Heart left ventricle (tissue), 16 donors: ENCODE measurements at regions not wholly inside any gene's neighbourhood (a gene's known extent, or its start where the extent isn't known, plus 50 kb on each side); places are given as distances from the start of the nearest gene placed in this dataset.

Experiments
- ATAC-seq, 4 donors: fragments of 200-7000 bp; cut with Tn5 transposase; one replicate each; pipeline ENCODE4 v1.9.1; 2020 to 2022; ENCODE audit warnings: moderate library complexity in 4 of 4, mild to moderate bottlenecking in 3 of 4, moderate number of reproducible peaks in 1 of 4
- DNase-seq, 5 donors: peaks; one replicate each; pipeline ENCODE4 v3.0.0-alpha.2; 2020
- H3K27ac ChIP-seq, 12 donors: fragments of 200-600 bp; sonication (generic) in 4 of 12; one replicate each; pipeline versions ENCODE4 v1.5.0 to v1.8.0; 2016 to 2022; ENCODE audit warnings: mild to moderate bottlenecking in 2 of 12
- H3K27me3 ChIP-seq, 9 donors: fragments of 200-600 bp; sonication (generic) in 2 of 9; one replicate each; pipeline versions ENCODE4 v1.5.1 to v1.8.0; 2016 to 2022; ENCODE audit warnings: mild to moderate bottlenecking in 3 of 9
- H3K36me3 ChIP-seq, 9 donors: fragments of 200-600 bp; sonication (generic) in 2 of 9; one replicate each; pipeline versions ENCODE4 v1.5.0 to v1.8.0; 2018 to 2022; ENCODE audit warnings: mild to moderate bottlenecking in 2 of 9
- H3K4me1 ChIP-seq, 12 donors: fragments of 200-600 bp; sonication (generic) in 4 of 12; one replicate each; pipeline versions ENCODE4 v1.5.0 to v1.8.0; 2016 to 2022; ENCODE audit warnings: mild to moderate bottlenecking in 3 of 12
- H3K4me3 ChIP-seq, 12 donors: fragments of 200-600 bp; sonication (generic) in 4 of 12; one replicate each; pipeline versions ENCODE4 v1.5.0 to v1.8.0; 2017 to 2022; ENCODE audit warnings: mild to moderate bottlenecking in 9 of 12, moderate library complexity in 4 of 12
- H3K9me3 ChIP-seq, 12 donors: fragments of 200-600 bp; sonication (generic) in 4 of 12; one replicate each; pipeline versions ENCODE4 v1.5.0 to v1.8.0; 2016 to 2022; ENCODE audit warnings: mild to moderate bottlenecking in 1 of 12
- CTCF ChIP-seq, 12 donors: fragments of 200-600 bp; sonication (generic) in 4 of 12; IDR thresholded peaks; one replicate each; pipeline versions ENCODE4 v1.5.0 to v1.8.0; 2018 to 2022; ENCODE audit warnings: antibody characterized with exemption in 12 of 12, mild to moderate bottlenecking in 5 of 12
- POLR2A ChIP-seq, 2 donors: fragments of 450-650 bp; IDR thresholded peaks; one replicate each; pipeline ENCODE4 v1.6.1; 2017; ENCODE audit warnings: antibody characterized with exemption in 2 of 2, mild to moderate bottlenecking in 2 of 2, moderate library complexity in 2 of 2
- WGBS, 4 donors: extraction: QIAGEN DNeasy Blood & Tissue Kit in 2 of 4; methylation state at CpG; one replicate each; pipeline versions ENCODE4 v1.1.5 to v1.1.7; 2013 to 2018; 5-methylcytosine and 5-hydroxymethylcytosine counted together
- intact Hi-C, 10 donors: fragments of 100-400 bp; cut with DNase I; formaldehyde crosslinking; loops; one replicate each; pipeline versions ENCODE4 v1.11.1 to v1.14.2; 2022
- donor health status: ischemic (EF 13 %, LVEDD 7.1; RV severe dilation, severe dysfunction).
- donor health status: healthy with polysubstance abuse.
- donor health status: DM: no; HTN: yes; CAD: no.
- donor health status: DM: no; HTN: no; CAD: no.
- donor health status: ischemic (EF 25% LVEDD 6.9; RV normal size, moderate dysfunction).
- donor health status: ischemic (EF 25% LVEDD 5.7; RV mildly dilated, moderate dysfunction).
- donor health status: healthy.
- donor health status: DM: yes; HTN: yes; CAD: no.
- donor health status: ischemic (EF 35%, LVEDD 5.7; RV mildly dilated, moderate dysfunction).
- donor health status: nonischemic (EF 11% LVEDD 7.7; RV severe dilation, severe dysfunction).
- donor health status: DM: yes; HTN: yes; CAD: no.
- donor health status: PGD.
- donor health status: ischemic (EF 29% LVEDD 5.4; RV normal size, mild dysfunction).
- donor health status: nonischemic (EF 23%, LVEDD 6.1; RV moderate dilation, normal function).

- ATAC-seq (peak; percentile 55 to 67 (median 62)), DNase-seq (peak in 2 of 5 donors; percentile 25 to 40)
- no peak overlapping the region for H3K4me3 ChIP-seq
- 45 to 68% (median 54%) methylated on average over 5 of the region's 5 CpGs for WGBS, 4 donors
- TF ChIP-seq POLR2A (IDR thresholded peaks at IDR 0.05) (no peak), CTCF (IDR thresholded peaks at IDR 0.05) (peak in 10 of 12 donors; percentile 19 to 62 (median 36))
- no peak overlapping the region for H3K27ac ChIP-seq
- H3K27me3 ChIP-seq, result no peaks in the 10 kb centered on the region
- intact Hi-C loops, result loop anchor here in 6 of 10 donors (5.0 to 10.0 kb wide), 3 partner anchors 142 to 152 kb away; no protein-coding TSS in a partner anchor
- no peaks in the 10 kb centered on the region for H3K9me3 ChIP-seq
- H3K4me1 ChIP-seq, result peaks cover 0 to 17% (median 5%) of the 10 kb centered on the region in 12 donors
- H3K36me3 ChIP-seq, result no peaks in the 10 kb centered on the region
Measured at GRCh38 chr4:17173300-17173699, 274.9 kb upstream of the LDB2 start.

GRCh38 chr4:17170131-17170530 lies 271.7 kb upstream of the LDB2 start:
- no peak overlapping the region for H3K4me3 ChIP-seq
- no peaks in the 10 kb centered on the region for H3K9me3 ChIP-seq
- no peaks in the 10 kb centered on the region for H3K27me3 ChIP-seq
- intact Hi-C loops, result loop anchor here in 6 of 10 donors (5.0 to 10.0 kb wide), 3 partner anchors 145 to 155 kb away; no protein-coding TSS in a partner anchor
- no peak overlapping the region for H3K27ac ChIP-seq
- no peaks in the 10 kb centered on the region for H3K36me3 ChIP-seq
- ATAC-seq, result no peak
- TF ChIP-seq POLR2A (IDR thresholded peaks at IDR 0.05) (no peak), CTCF (IDR thresholded peaks at IDR 0.05) (no peak)
- WGBS, 4 donors, result 77 to 79% (median 78%) methylated on average over 2 of the region's 2 CpGs
- H3K4me1 ChIP-seq, result peaks cover 0 to 36% (median 26%) of the 10 kb centered on the region in 12 donors
- no peak for DNase-seq

GRCh38 chr4:17169699-17170098 lies 271.3 kb upstream of the LDB2 start:
- Histone ChIP-seq H3K4me3 (no peak overlapping the region), H3K9me3 (no peaks in the 10 kb centered on the region), H3K27ac (no peak overlapping the region), H3K4me1 (peaks cover 0 to 36% (median 26%) of the 10 kb centered on the region in 12 donors), H3K27me3 (no peaks in the 10 kb centered on the region), H3K36me3 (no peaks in the 10 kb centered on the region)
- intact Hi-C loops, result loop anchor here in 8 of 10 donors (5.0 to 10.0 kb wide), 3 partner anchors 145 to 155 kb away; no protein-coding TSS in a partner anchor
- ATAC-seq, result no peak
- DNase-seq, result no peak
- 84 to 90% (median 86%) methylated on average over 1 of the region's 1 CpG for WGBS, 4 donors
- TF ChIP-seq CTCF (IDR thresholded peaks at IDR 0.05) (no peak), POLR2A (IDR thresholded peaks at IDR 0.05) (no peak)

GRCh38 chr4:17168571-17168970 lies 270.1 kb upstream of the LDB2 start:
- no peaks in the 10 kb centered on the region for H3K27me3 ChIP-seq
- H3K27ac ChIP-seq, result peak overlapping the region in 8 of 12 donors; percentile 13 to 69 (median 32)
- intact Hi-C loops, result loop anchor here in 2 of 10 donors (5.0 to 10.0 kb wide), 2 partner anchors 146 to 154 kb away; no protein-coding TSS in a partner anchor
- peaks cover 0 to 36% (median 26%) of the 10 kb centered on the region in 12 donors for H3K4me1 ChIP-seq
- no peaks in the 10 kb centered on the region for H3K36me3 ChIP-seq
- H3K9me3 ChIP-seq, result no peaks in the 10 kb centered on the region
- TF ChIP-seq POLR2A (IDR thresholded peaks at IDR 0.05) (no peak), CTCF (IDR thresholded peaks at IDR 0.05) (no peak)
- DNase-seq, result peak in 3 of 5 donors; percentile 32 to 64 (median 38)
- 34 to 61% (median 47%) methylated on average over 1 of the region's 1 CpG for WGBS, 4 donors
- peak; percentile 36 to 74 (median 54) for ATAC-seq
- no peak overlapping the region for H3K4me3 ChIP-seq
